LNCaP clone FGC (cell line): ENCODE measurements at regions not wholly inside any gene's neighbourhood (a gene's known extent, or its start where the extent isn't known, plus 50 kb on each side); places are given as distances from the start of the nearest gene placed in this dataset.
"Not testable (repeated sequence)": the region's sequence is repeated elsewhere in the genome, so short reads cannot be mapped to it uniquely, and the experiment has no call there.

Experiments
- DNase-seq: peaks from one replicate; pipeline ENCODE4 v3.0.0-alpha.2; 2011; ENCODE audit warnings: low read depth
- H3K4me3 ChIP-seq: 2 replicates; pipeline ENCODE4 v1.5.1; 2011; ENCODE audit warnings: mild to moderate bottlenecking, low read depth, low read length, control low read depth
- CTCF ChIP-seq: IDR thresholded peaks from 2 replicates; pipeline ENCODE4 v1.5.1; 2012; ENCODE audit warnings: mild to moderate bottlenecking; ENCODE audit not compliant: control insufficient read depth, insufficient read depth; ENCODE audit errors: extremely low read depth

GRCh38 chr13:56510836-56511235, 629.9 kb upstream of the PRR20A start:
- DNase-seq = no peak
- TF ChIP-seq CTCF = no peak
- H3K4me3 ChIP-seq = no peak overlapping the region

GRCh38 chr13:56512336-56512735, 628.4 kb upstream of the PRR20A start:
- not testable (repeated sequence) for DNase-seq, H3K4me3 ChIP-seq

GRCh38 chr13:56515441-56515840, 625.3 kb upstream of the PRR20A start:
- no peak for DNase-seq
- no peak for TF ChIP-seq CTCF
- H3K4me3 ChIP-seq = no peak overlapping the region

GRCh38 chr13:56528040-56528790, 612.5 kb upstream of the PRR20A start:
- no peak for TF ChIP-seq CTCF
- no peak overlapping the region for H3K4me3 ChIP-seq
- peak; percentile 51 for DNase-seq

- DNase-seq = no peak
- TF ChIP-seq CTCF = no peak
These were observed 610.6 kb upstream of the PRR20A start for GRCh38 chr13:56530096-56530495.

GRCh38 chr13:56547921-56548320, 592.8 kb upstream of the PRR20A start:
- not testable (repeated sequence) for DNase-seq, H3K4me3 ChIP-seq

More at GRCh38 chr13:56530096-56530495, 610.6 kb upstream of the PRR20A start:
- H3K4me3 ChIP-seq = no peak overlapping the region

GRCh38 chr13:56558698-56559320, 581.9 kb upstream of the PRR20A start:
- DNase-seq = no peak
- no peak for TF ChIP-seq CTCF
- H3K4me3 ChIP-seq = no peak overlapping the region

GRCh38 chr13:56561327-56561726, 579.4 kb upstream of the PRR20A start:
- no peak overlapping the region for H3K4me3 ChIP-seq
- DNase-seq = no peak
- peak; percentile 41; the same call in 1 of the 2 replicates for TF ChIP-seq CTCF
